ENCODE measurements at regions not wholly inside any gene's neighbourhood (a gene's known extent, or its start where the extent isn't known, plus 50 kb on each side); places are given as distances from the start of the nearest gene placed in this dataset.
A peak's percentile ranks its signal among the peaks of the same experiment; 100 is the strongest.

DNA sequence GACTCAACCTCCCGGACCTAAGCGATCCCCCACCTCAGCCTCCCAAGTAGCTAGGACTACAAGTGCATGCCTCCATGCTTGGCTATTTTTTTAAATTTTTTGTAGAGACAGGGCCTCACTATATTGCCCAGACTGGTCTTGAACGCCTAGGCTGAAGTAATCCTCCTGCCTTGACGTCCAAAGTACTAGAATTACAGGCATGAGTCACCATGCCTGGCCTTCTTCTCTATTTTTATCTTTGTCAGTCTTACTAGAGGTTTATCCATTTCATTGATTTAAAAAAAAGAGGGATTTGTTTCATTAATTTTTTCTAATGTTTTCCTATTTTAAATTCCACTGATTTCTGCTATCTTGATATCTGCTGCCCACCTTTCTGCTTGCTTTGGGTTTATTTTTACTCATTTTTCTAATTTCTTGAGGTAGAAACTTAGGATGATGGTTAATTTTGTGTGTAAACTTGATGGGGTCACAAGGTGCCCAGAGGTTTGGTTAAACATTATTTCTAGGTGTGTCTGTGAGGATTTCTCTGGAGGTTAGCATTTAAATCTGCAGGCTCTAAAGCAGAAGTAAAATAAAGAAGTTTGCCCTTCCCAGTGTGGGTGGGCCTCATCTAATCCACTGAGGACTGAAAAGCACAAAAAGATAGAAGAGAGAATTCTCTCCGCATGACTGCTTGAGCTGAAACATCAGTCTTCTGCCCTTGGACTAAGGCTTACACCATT, 116.2 kb upstream of the DCLK2 start:
- TF ChIP-seq, protein P1, sequence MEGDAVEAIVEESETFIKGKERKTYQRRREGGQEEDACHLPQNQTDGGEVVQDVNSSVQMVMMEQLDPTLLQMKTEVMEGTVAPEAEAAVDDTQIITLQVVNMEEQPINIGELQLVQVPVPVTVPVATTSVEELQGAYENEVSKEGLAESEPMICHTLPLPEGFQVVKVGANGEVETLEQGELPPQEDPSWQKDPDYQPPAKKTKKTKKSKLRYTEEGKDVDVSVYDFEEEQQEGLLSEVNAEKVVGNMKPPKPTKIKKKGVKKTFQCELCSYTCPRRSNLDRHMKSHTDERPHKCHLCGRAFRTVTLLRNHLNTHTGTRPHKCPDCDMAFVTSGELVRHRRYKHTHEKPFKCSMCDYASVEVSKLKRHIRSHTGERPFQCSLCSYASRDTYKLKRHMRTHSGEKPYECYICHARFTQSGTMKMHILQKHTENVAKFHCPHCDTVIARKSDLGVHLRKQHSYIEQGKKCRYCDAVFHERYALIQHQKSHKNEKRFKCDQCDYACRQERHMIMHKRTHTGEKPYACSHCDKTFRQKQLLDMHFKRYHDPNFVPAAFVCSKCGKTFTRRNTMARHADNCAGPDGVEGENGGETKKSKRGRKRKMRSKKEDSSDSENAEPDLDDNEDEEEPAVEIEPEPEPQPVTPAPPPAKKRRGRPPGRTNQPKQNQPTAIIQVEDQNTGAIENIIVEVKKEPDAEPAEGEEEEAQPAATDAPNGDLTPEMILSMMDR (IDR thresholded peaks at IDR 0.05; ENCODE audit: insufficient read depth, low read depth, low read length): no peak
- peak; percentile 59 for DNase-seq (ENCODE audit: low read depth)
- H3K4me3 ChIP-seq (ENCODE audit: low read depth, low read length): no peak overlapping the region

DNA sequence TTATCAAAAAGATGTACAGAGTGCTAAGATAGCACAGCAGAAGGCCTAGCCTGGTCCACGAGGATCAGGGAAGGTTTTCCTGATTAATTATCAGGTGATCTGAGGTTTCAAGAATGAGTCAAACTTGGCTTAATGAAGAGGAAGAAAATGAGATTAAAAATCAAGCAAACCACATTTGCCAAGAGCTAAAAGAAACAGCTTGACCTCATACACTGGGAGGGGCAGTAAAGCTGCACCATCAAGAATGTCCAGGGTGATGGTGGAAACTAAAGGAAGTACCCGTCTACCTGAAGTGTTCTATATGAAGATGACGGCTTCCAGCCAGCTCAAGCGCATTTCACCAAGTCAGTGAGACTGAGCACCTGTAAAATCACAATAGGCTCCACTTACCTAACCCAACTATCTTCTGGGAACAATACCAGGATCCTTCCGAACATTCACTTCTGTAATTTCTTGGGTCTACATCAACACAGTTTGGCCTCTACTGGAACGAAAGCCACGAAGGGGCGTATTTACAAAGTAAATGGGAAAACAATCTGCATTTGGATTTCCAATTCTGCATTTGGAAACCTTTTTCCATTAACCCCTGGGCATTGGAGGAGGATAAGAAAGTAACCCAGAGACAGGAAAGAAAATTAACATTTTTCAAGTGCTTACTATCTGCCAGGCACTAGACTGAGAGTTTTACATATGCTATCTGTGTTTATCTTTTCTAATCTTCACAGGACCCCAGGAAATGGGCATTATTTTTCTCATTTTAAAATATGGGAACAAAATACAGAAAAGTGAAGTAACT, 114.0 kb upstream of the DCLK2 start:
- DNase-seq (ENCODE audit: low read depth): no peak
- TF ChIP-seq, protein P1 (IDR thresholded peaks at IDR 0.05; ENCODE audit: insufficient read depth, low read depth, low read length): no peak
- no peak overlapping the region for H3K4me3 ChIP-seq (ENCODE audit: low read depth, low read length)

DNA sequence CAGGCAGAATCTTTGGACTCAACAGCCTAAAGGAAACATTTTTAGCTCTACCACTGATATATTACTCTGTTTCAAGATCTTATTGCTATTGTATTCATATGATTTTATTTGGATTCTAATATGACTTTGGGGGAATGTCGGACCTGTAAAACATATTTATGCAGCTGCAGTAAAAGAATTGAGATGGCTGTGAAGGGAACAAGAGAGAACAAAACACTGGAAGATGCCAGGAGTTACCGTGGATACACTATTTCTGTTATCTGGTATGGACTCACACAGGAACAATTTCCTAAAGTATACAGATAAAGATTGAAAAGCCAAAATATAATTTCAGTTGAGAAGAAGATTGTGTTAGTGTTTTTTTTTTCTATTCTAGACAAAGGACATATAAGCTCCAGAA, 113.0 kb upstream of the DCLK2 start:
- DNase-seq (ENCODE audit: low read depth): no peak
- no peak overlapping the region for H3K4me3 ChIP-seq (ENCODE audit: low read depth, low read length)
- TF ChIP-seq, protein P1 (IDR thresholded peaks at IDR 0.05; ENCODE audit: insufficient read depth, low read depth, low read length): no peak

DNA sequence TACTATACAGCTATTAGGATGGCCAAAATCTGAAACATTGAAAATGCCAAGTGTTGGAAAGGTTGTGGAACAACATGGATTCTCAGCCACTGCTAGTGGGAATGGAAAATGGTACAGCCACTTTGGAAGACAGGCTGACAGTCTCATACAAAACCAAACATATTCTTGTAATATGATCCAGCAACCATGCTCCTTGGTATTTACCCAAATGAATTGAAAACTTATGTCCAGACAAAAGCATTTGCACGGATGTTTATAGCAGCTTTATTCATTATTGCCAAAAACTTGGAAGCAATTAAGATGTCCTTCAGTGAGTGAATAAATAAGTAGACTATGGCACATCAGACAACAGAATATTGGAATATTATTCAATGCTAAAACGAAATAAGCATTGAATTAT, 105.8 kb upstream of the DCLK2 start:
- H3K4me3 ChIP-seq (ENCODE audit: low read depth, low read length): no peak overlapping the region
- TF ChIP-seq, protein P1 (IDR thresholded peaks at IDR 0.05; ENCODE audit: insufficient read depth, low read depth, low read length): no peak
- DNase-seq (ENCODE audit: low read depth): peak; percentile 18

DNA sequence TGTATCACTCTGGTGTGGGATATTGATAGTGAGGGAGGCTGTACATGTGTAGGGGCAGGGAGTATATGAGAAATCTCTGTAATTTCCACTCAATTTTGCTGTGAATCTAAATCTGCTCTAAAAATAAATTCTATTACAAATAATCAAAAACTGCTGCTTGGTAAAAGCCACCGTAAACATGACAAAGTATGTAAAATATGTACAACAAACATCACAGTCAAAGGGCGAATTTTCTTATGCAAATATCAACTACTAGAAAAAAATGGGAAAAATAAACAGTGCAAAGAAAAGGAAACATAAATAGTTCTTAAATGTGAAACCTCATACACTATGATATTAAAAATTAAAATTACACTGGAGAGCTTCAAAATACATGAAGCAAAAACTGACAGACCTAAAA, 105.1 kb upstream of the DCLK2 start:
- DNase-seq (ENCODE audit: low read depth): no peak
- no peak overlapping the region for H3K4me3 ChIP-seq (ENCODE audit: low read depth, low read length)
- TF ChIP-seq, protein P1 (IDR thresholded peaks at IDR 0.05; ENCODE audit: insufficient read depth, low read depth, low read length): no peak

DNA sequence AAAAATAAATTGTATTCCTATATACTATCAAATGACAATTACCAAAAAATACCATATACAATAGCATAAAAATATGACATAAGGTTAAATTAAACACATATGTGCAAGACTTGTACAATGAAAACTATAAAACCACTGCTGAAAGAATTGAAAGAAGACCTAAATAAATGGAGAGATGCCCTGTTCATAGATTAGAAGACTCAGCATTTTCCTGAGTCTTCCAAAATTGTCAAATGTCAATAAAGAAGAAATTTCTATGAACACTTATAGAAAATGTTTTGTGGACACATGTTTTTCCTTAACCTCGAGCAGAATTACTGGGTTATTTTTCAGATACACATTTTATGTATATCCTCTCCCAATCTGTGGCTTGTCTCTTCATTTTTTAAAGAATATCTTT, 103.1 kb upstream of the DCLK2 start:
- TF ChIP-seq, protein P1 (IDR thresholded peaks at IDR 0.05; ENCODE audit: insufficient read depth, low read depth, low read length): no peak
- H3K4me3 ChIP-seq (ENCODE audit: low read depth, low read length): no peak overlapping the region
- no peak for DNase-seq (ENCODE audit: low read depth)
